ENCODE measurements at regions not wholly inside any gene's neighbourhood (a gene's known extent, or its start where the extent isn't known, plus 50 kb on each side); places are given as distances from the start of the nearest gene placed in this dataset.

GRCh38 chr5:3333836-3334235 lies 261.8 kb upstream of the IRX1 start:
- H3K27ac ChIP-seq = no peak overlapping the region
- DNase-seq = no peak
- TF ChIP-seq, protein P1, sequence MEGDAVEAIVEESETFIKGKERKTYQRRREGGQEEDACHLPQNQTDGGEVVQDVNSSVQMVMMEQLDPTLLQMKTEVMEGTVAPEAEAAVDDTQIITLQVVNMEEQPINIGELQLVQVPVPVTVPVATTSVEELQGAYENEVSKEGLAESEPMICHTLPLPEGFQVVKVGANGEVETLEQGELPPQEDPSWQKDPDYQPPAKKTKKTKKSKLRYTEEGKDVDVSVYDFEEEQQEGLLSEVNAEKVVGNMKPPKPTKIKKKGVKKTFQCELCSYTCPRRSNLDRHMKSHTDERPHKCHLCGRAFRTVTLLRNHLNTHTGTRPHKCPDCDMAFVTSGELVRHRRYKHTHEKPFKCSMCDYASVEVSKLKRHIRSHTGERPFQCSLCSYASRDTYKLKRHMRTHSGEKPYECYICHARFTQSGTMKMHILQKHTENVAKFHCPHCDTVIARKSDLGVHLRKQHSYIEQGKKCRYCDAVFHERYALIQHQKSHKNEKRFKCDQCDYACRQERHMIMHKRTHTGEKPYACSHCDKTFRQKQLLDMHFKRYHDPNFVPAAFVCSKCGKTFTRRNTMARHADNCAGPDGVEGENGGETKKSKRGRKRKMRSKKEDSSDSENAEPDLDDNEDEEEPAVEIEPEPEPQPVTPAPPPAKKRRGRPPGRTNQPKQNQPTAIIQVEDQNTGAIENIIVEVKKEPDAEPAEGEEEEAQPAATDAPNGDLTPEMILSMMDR (IDR thresholded peaks at IDR 0.05) = no peak
- ATAC-seq = no peak
- 72 to 82% (median 78%) methylated on average over 7 to 8 of the region's 8 CpGs for WGBS, 3 donors
- H3K36me3 ChIP-seq (ENCODE audit: insufficient read depth in 1 of 2, low read depth in 1 of 2) = no peaks in the 10 kb centered on the region
- no peaks in the 10 kb centered on the region for H3K27me3 ChIP-seq (ENCODE audit: insufficient read depth in 3 of 3, low read length in 2 of 3)
- H3K9me3 ChIP-seq = no peaks in the 10 kb centered on the region
- intact Hi-C loops (cut with DNase I) = no loop called here
- no peak overlapping the region for H3K4me3 ChIP-seq
- no peaks in the 10 kb centered on the region for H3K4me1 ChIP-seq

GRCh38 chr5:3333105-3333504 lies 262.5 kb upstream of the IRX1 start:
- Histone ChIP-seq H3K9me3 (no peaks in the 10 kb centered on the region), H3K4me3 (no peak overlapping the region), H3K27ac (no peak overlapping the region), H3K27me3 (ENCODE audit: insufficient read depth in 3 of 3, low read length in 2 of 3) (no peaks in the 10 kb centered on the region), H3K4me1 (no peaks in the 10 kb centered on the region), H3K36me3 (ENCODE audit: insufficient read depth in 1 of 2, low read depth in 1 of 2) (no peaks in the 10 kb centered on the region)
- ATAC-seq (no peak), DNase-seq (no peak)
- 86 to 92% (median 86%) methylated on average over 9 of the region's 9 CpGs for WGBS, 3 donors
- TF ChIP-seq, protein P1 (IDR thresholded peaks at IDR 0.05) = no peak
- intact Hi-C loops (cut with DNase I) = no loop called here

- H3K36me3 ChIP-seq (ENCODE audit: insufficient read depth in 1 of 2, low read depth in 1 of 2) = no peaks in the 10 kb centered on the region
- no peak overlapping the region for H3K27ac ChIP-seq
- no peaks in the 10 kb centered on the region for H3K27me3 ChIP-seq (ENCODE audit: insufficient read depth in 3 of 3, low read length in 2 of 3)
- intact Hi-C loops (cut with DNase I) = no loop called here
- no peaks in the 10 kb centered on the region for H3K4me1 ChIP-seq
- WGBS, 3 donors = 91 to 96% (median 95%) methylated on average over 6 of the region's 6 CpGs
- ATAC-seq (no peak), DNase-seq (no peak)
- H3K4me3 ChIP-seq = no peak overlapping the region
- no peaks in the 10 kb centered on the region for H3K9me3 ChIP-seq
- TF ChIP-seq, protein P1 (IDR thresholded peaks at IDR 0.05) = no peak
These were observed 263.8 kb upstream of the IRX1 start for GRCh38 chr5:3331819-3332218.

DNA sequence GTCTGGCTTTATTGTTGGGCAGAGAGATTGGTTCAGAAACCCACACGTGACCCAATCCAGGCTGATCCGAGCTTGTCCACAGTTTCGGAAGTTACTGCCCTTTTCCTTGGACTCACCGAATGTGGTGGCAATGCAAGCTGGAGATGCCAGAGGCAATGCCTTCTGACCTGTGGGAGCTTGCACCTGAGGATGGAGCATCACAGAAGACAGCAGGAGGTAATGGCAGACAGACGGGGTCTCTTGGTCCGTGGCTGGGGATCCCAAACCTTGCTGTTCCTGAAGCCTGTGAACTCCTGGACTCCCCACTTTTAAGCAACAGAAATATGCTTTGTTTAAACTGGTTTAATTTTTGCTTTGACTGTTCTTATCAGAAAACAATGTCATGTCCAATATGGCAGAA lies 265.2 kb upstream of the IRX1 start:
- DNase-seq (no peak), ATAC-seq (no peak)
- TF ChIP-seq, protein P1 (IDR thresholded peaks at IDR 0.05) = no peak
- intact Hi-C loops (cut with DNase I) = no loop called here
- Histone ChIP-seq H3K4me1 (no peaks in the 10 kb centered on the region), H3K4me3 (no peak overlapping the region), H3K9me3 (no peaks in the 10 kb centered on the region), H3K27ac (no peak overlapping the region), H3K36me3 (ENCODE audit: insufficient read depth in 1 of 2, low read depth in 1 of 2) (no peaks in the 10 kb centered on the region), H3K27me3 (ENCODE audit: insufficient read depth in 3 of 3, low read length in 2 of 3) (no peaks in the 10 kb centered on the region)
- 87 to 92% (median 92%) methylated on average over 6 of the region's 6 CpGs for WGBS, 3 donors

GRCh38 chr5:3329427-3329826 lies 266.2 kb upstream of the IRX1 start:
- Histone ChIP-seq H3K27me3 (ENCODE audit: insufficient read depth in 3 of 3, low read length in 2 of 3) (no peaks in the 10 kb centered on the region), H3K4me3 (no peak overlapping the region), H3K9me3 (no peaks in the 10 kb centered on the region), H3K27ac (no peak overlapping the region), H3K4me1 (no peaks in the 10 kb centered on the region), H3K36me3 (ENCODE audit: insufficient read depth in 1 of 2, low read depth in 1 of 2) (no peaks in the 10 kb centered on the region)
- no peak for ATAC-seq
- DNase-seq = no peak
- intact Hi-C loops (cut with DNase I) = no loop called here
- WGBS, 3 donors = 60 to 67% (median 64%) methylated on average over 4 of the region's 4 CpGs
- TF ChIP-seq, protein P1 (IDR thresholded peaks at IDR 0.05) = no peak

Measured in psoas muscle (tissue), 7 donors.